ENCODE measurements at regions not wholly inside any gene's neighbourhood (a gene's known extent, or its start where the extent isn't known, plus 50 kb on each side); places are given as distances from the start of the nearest gene placed in this dataset.
"Not testable (repeated sequence)": the region's sequence is repeated elsewhere in the genome, so short reads cannot be mapped to it uniquely, and the experiment has no call there.

GRCh38 chr9:33737811-33738606, 57.4 kb upstream of the PRSS3 start:
- Histone ChIP-seq H3K27me3 (no peaks in the 10 kb centered on the region), H3K27ac (no peak overlapping the region), H3K9me3 (no peaks in the 10 kb centered on the region), H3K4me1 (no peaks in the 10 kb centered on the region), H3K36me3 (ENCODE audit: low read depth, missing control alignments) (no peaks in the 10 kb centered on the region), H3K4me3 (no peak overlapping the region)
- peak; percentile 71 for DNase-seq
- 35 to 48% methylated on average over 5 of the region's 5 CpGs for WGBS, 2 donors
- intact Hi-C loops (cut with DNase I; ENCODE audit: low total_unique reads): no loop called here
- TF ChIP-seq CTCF (IDR thresholded peaks at IDR 0.05): peak in 2 of 3 experiments; percentile 15 to 19
- no peak for TF ChIP-seq POLR2A (IDR thresholded peaks at IDR 0.05)

GRCh38 chr9:33739398-33739797, 56.0 kb upstream of the PRSS3 start:
- H3K4me3 ChIP-seq: no peak overlapping the region
- no peaks in the 10 kb centered on the region for H3K4me1 ChIP-seq
- no peaks in the 10 kb centered on the region for H3K9me3 ChIP-seq
- DNase-seq: no peak
- no peaks in the 10 kb centered on the region for H3K36me3 ChIP-seq (ENCODE audit: low read depth, missing control alignments)
- no peak overlapping the region for H3K27ac ChIP-seq
- intact Hi-C loops (cut with DNase I; ENCODE audit: low total_unique reads): no loop called here
- TF ChIP-seq CTCF (IDR thresholded peaks at IDR 0.05) (no peak), POLR2A (IDR thresholded peaks at IDR 0.05) (no peak)
- no peaks in the 10 kb centered on the region for H3K27me3 ChIP-seq

- H3K4me3 ChIP-seq: no peak overlapping the region
- H3K27me3 ChIP-seq: no peaks in the 10 kb centered on the region
- intact Hi-C loops (cut with DNase I; ENCODE audit: low total_unique reads): no loop called here
- no peaks in the 10 kb centered on the region for H3K36me3 ChIP-seq (ENCODE audit: low read depth, missing control alignments)
- TF ChIP-seq POLR2A (IDR thresholded peaks at IDR 0.05): no peak
- no peak for TF ChIP-seq CTCF (IDR thresholded peaks at IDR 0.05)
- no peak for DNase-seq
- WGBS, 2 donors: 84 to 94% methylated on average over 1 of the region's 1 CpG
- no peaks in the 10 kb centered on the region for H3K4me1 ChIP-seq
- no peak overlapping the region for H3K27ac ChIP-seq
- no peaks in the 10 kb centered on the region for H3K9me3 ChIP-seq
Observed at GRCh38 chr9:33740075-33740474, 55.3 kb upstream of the PRSS3 start.

- H3K4me1 ChIP-seq; H3K9me3 ChIP-seq; H3K27ac ChIP-seq; H3K36me3 ChIP-seq (ENCODE audit: low read depth, missing control alignments); H3K4me3 ChIP-seq; DNase-seq; intact Hi-C loops (cut with DNase I; ENCODE audit: low total_unique reads); H3K27me3 ChIP-seq: not testable (repeated sequence)
- WGBS, 2 donors: 60 to 85% methylated on average over 1 of the region's 1 CpG
Observed at GRCh38 chr9:33740958-33741357, 54.4 kb upstream of the PRSS3 start.

- no peaks in the 10 kb centered on the region for H3K27me3 ChIP-seq
- no peaks in the 10 kb centered on the region for H3K36me3 ChIP-seq (ENCODE audit: low read depth, missing control alignments)
- H3K27ac ChIP-seq: no peak overlapping the region
- H3K4me1 ChIP-seq: no peaks in the 10 kb centered on the region
- 80 to 85% methylated on average over 3 of the region's 3 CpGs for whole genome bisulfite sequencing, 2 donors
- no peak overlapping the region for H3K4me3 ChIP-seq
- TF ChIP-seq CTCF (IDR thresholded peaks at IDR 0.05) (no peak), POLR2A (IDR thresholded peaks at IDR 0.05) (no peak)
- intact Hi-C loops (cut with DNase I; ENCODE audit: low total_unique reads): no loop called here
- no peaks in the 10 kb centered on the region for H3K9me3 ChIP-seq
- DNase-seq: no peak
Observed at GRCh38 chr9:33742051-33742450, 53.3 kb upstream of the PRSS3 start.

All from testis (tissue), 2 donors.